DMS114 treated with DMSO at 0.1 percent for 48 hours (cell line): ENCODE measurements at regions not wholly inside any gene's neighbourhood (a gene's known extent, or its start where the extent isn't known, plus 50 kb on each side); places are given as distances from the start of the nearest gene placed in this dataset.

Experiments
- DNase-seq: peaks from one replicate; lab custom pipeline; 2025; ENCODE audit not compliant: unreplicated experiment; lab: John Stamatoyannopoulos, UW

- DNase-seq: no peak
Observed at GRCh38 chr11:128367573-128367972, 219.8 kb downstream of the ETS1 start.

DNA sequence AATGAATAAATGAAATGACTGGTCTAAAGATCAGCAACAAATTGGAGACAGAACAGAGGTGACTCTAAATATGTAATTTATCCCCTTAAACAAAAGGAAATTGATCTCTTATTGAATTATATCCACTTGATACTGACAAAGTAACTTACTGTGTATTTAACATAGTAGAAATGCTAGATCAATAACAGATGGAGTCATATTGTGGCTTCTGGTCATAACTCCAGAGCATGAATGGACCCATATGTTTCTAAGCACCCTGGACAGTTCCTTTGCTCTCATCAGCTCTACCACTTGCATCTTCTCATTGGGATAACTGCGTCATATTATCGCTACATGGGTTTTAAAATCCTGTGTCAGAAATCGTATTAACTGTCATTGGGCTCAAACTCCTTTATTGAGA is 222.3 kb downstream of the ETS1 start:
- no peak for DNase-seq

DNA sequence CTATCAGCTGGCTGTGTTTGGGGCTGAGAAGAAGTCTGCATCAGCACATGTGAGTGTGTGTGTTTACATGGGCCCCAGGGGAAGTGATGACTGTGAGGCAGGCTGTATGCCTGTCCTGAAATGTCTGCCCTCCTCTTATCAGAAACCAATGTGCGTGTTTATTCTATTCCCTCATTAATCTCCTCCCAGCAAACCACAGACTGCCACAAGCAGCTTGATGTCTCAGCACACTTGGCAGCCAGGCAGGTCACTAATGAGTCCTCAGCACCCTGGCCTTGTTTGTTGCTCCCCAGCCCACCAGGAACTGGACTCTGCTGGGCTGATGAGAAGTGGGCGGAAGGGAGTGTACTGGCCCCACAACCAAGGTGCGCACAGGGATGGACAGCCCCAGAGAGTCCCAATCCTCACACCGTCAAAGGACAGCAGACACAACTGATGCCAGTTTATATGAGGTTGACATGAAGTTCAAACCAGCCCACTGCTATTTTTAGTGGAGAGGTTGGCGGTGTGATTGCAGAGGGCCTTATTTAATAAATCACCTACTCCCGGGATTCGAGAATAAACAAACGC is 225.8 kb downstream of the ETS1 start:
- DNase-seq: no peak

- no peak for DNase-seq
Observed at GRCh38 chr11:128359515-128359914, 227.8 kb downstream of the ETS1 start.

DNA sequence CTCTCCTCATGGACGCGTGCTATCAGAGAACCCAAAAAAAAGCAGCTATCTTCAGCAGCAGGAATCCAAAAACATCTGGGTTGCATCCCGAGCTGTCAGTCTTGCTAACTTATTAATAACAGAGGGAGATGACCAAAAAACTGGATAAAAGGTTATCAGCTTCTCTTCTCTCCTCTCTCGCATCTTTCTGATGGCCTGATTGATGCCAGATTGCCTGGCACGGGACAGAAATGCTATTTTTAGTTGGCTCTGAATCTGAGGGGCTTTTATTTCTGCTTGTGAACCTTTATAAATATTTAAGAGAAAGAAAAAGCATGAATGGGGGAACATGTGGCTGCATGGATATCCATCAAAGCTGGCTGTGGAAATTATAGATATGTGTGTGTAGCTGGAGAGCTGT is 230.3 kb downstream of the ETS1 start:
- no peak for DNase-seq

GRCh38 chr11:128355558-128355957 is 231.8 kb downstream of the ETS1 start:
- no peak for DNase-seq

DNA sequence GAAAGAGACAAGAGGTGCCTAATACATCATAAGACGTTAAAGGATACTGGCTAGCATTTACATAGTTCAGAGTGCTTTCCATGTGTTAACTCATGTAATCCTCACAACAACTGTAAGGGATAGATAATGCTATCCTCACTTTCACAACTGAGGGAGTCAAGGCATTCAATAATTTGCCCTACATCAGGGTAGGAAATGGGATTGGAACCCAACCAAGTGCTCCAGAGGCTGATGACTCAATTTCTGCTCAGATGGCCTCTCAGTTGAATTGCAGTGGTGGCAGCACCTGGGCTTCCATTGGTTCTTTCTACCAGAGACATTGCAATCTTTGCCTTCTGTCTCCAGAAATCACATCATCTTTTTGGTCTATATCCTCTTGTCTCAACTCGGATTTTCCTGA is 232.9 kb downstream of the ETS1 start:
- DNase-seq: no peak

GRCh38 chr11:128351168-128351567 is 236.2 kb downstream of the ETS1 start:
- no peak for DNase-seq

DNA sequence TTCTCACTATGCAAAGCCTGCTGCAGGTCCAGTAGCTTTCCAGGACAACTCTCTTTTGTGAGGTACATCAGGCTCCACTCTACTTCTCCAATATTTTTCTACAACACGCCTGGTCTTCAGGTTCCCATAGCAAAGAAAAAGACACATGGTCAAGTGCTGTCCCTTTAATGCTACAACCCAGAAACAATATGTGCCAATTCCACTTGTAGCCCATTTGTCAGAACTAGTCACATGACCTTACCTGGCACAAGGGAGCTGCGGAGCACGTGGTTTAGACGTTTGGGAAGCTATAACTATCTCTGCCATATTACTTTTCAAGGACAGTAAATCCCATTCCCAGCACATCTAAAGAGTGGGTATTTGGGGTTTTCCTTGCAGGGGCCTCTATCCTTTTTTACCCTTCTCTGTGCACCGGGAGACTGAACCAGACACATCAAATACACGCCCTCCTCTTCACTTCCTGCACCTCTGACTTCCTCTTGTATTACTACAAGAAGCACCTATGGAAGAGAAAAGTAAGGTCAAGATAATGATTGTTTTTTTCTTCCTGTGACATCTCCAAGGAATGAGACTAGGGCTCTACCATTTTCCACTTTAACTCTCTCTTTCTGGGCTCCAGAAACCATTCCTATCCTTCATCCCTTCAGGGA is 237.6 kb downstream of the ETS1 start:
- no peak for DNase-seq

DNA sequence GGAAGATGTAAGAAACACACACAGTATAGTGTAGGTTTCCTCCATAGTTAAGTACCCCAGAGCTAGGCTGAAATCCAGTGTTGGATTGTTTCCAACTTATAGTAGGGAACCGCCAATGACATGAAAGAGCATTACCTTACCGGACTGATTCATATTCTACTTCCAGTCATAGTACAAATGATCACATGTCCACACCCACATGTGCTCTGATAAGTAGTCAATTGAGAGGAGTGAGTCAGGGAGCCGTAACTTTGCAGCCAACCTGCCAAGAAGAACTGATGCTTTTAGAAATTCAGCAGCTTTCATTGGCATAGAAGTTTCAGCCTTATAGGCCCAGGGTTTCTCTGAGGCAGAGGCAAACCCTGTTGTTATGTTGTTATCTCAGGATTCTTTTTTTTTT is 240.6 kb downstream of the ETS1 start:
- no peak for DNase-seq

DNA sequence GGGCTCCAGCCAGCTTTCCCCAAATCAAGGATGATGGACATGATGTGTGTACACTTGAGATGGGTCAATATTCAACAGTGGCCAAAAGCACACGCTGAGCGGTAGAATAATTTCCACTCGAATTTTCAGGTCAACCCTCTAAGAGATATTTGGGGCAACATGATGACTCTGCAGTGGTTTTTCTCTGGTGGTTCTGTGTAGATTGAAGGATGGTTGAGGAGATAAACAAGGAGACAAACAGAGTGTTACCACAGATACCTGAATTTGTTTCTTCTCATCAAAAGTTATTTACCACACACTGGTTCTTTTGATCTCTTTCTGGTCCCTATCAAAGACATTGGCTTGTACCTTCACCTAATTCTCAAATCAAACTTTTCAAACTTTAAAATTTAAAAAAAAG is 242.0 kb downstream of the ETS1 start:
- no peak for DNase-seq

DNA sequence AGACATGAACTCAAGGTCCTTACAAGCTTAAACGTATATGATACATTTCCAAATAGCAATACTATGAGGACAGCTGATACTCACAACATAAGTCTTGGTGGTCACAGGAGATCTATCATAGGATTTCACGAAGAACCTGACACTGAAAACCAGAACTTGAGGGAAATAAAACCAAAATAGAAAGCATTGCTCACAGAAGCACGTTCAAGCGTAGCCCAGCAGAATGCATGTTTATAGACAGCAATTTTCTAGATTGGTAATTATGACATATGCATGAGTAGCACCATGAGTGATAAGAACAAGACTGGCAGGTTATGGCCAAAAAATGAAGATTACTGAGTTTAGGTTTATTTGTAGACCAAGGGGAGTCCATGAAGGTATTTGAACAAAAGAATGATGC is 243.5 kb downstream of the ETS1 start:
- DNase-seq: no peak

DNA sequence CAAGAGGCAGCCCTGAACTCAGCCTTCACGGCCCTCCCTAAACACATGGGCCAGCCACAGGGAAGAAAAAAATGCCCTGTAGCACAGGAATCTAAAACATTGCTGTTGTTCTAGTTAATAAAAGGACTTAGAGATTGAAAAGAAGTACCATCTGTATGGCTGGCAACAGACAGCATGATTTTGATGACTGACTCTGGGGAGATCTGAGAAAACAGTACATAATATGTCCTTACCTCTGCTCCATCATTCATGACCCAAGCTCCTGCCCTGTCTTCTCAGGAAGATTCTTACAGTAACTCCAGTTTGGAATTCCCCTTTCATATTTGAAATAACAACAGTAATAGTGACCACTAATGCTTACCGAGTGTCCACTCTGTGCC is 244.2 kb downstream of the ETS1 start:
- DNase-seq: no peak

GRCh38 chr11:128342511-128343134 is 244.7 kb downstream of the ETS1 start:
- DNase-seq: no peak

- no peak for DNase-seq
Observed at GRCh38 chr11:128341280-128342248, 245.8 kb downstream of the ETS1 start.

DNA sequence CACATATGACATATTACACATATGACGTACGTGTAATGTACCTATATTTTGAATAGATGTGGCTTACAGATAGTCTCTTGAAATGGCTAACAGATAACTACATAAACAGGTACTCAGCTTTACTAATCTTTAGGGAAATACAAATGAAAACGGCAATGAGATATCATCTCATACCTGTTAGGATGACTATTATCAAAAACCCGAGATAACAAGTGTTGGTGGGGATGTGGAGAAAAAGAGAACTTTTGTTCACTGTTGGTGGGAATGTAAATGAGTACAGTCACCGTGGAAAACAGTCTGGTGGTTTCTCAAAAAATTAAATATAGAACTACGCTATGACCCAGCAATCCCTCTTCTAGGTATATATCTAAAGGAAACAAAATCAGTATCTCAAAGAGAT is 247.6 kb downstream of the ETS1 start:
- no peak for DNase-seq

DNA sequence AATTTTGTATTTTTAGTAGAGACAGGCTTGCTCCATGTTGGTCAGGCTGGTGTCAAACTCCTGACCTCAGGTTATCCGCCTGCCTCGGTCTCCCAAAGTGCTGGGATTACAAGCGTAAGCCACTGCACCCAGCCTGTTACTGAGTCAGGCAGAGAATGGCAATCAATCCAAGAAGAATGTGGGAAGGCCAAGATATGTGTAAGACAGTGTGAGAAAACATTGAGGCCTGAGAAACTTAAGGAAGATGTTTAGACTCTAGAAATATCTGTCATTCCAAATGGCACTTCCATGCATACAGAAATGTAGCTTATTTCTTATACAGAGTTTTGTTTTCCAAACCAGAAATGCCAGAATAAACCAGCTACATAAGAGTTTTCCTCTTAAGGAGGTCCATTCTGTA is 248.5 kb downstream of the ETS1 start:
- DNase-seq: no peak

- no peak for DNase-seq
Observed at GRCh38 chr11:128336203-128336602, 251.2 kb downstream of the ETS1 start.

DNA sequence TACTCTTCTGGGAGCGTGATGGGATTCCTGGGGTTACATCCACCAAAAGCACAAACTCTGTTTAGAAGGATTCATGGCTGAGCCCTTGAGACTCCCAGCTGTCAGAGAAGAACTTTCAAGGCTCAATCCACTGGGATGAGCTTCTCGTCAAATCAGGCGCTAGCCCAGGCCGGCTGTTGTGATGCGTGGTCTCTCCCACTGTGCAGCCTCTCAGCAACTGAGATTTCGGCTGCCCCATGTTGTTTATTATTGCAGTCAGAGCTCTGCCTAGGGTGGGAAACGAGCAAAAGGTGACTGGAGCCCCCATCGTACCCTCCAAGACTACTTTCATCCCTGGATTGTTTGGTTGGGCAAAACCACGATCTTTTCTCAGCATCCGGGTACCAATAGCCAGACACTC is 251.6 kb downstream of the ETS1 start:
- no peak for DNase-seq

- DNase-seq: no peak
Observed at GRCh38 chr11:128334311-128335044, 252.9 kb downstream of the ETS1 start.

- no peak for DNase-seq
Observed at GRCh38 chr11:128331317-128331716, 256.0 kb downstream of the ETS1 start.
